GDM1 (cell line): ENCODE measurements at regions not wholly inside any gene's neighbourhood (a gene's known extent, or its start where the extent isn't known, plus 50 kb on each side); places are given as distances from the start of the nearest gene placed in this dataset.
"Not testable (repeated sequence)": the region's sequence is repeated elsewhere in the genome, so short reads cannot be mapped to it uniquely, and the experiment has no call there.

Experiments
- DNase-seq: peaks from one replicate; lab custom pipeline; 2025; lab: John Stamatoyannopoulos, UW

- no peak for DNase-seq
These were observed 50.9 kb upstream of the PTPDC1 start for GRCh38 chr9:94033383-94033782.

GRCh38 chr9:94031946-94032345 lies 52.3 kb upstream of the PTPDC1 start:
- no peak for DNase-seq

- DNase-seq, result no peak
These were observed 52.9 kb upstream of the PTPDC1 start for GRCh38 chr9:94031380-94031779.

- DNase-seq, result peak; percentile 83
These were observed 53.7 kb upstream of the PTPDC1 start for GRCh38 chr9:94030318-94031179.

GRCh38 chr9:94029932-94030317 lies 54.3 kb upstream of the PTPDC1 start:
- DNase-seq, result no peak

GRCh38 chr9:94026816-94027215 lies 57.4 kb upstream of the PTPDC1 start:
- DNase-seq, result no peak

- DNase-seq, result not testable (repeated sequence)
These were observed 61.8 kb upstream of the PTPDC1 start for GRCh38 chr9:94022476-94022875.

- DNase-seq, result not testable (repeated sequence)
These were observed 63.4 kb upstream of the PTPDC1 start for GRCh38 chr9:94020836-94021235.

- DNase-seq, result no peak
These were observed 63.5 kb upstream of the BARX1 start for GRCh38 chr9:94018628-94019027.

GRCh38 chr9:94017939-94018531 lies 62.9 kb upstream of the BARX1 start:
- no peak for DNase-seq

GRCh38 chr9:94016744-94017143 lies 61.6 kb upstream of the BARX1 start:
- no peak for DNase-seq

GRCh38 chr9:94014920-94015319 lies 59.8 kb upstream of the BARX1 start:
- DNase-seq, result no peak

GRCh38 chr9:94014066-94014654 lies 59.0 kb upstream of the BARX1 start:
- DNase-seq, result peak; percentile 2

GRCh38 chr9:94010980-94011533 lies 55.9 kb upstream of the BARX1 start:
- no peak for DNase-seq

GRCh38 chr9:94005272-94005901 lies 50.2 kb upstream of the BARX1 start:
- DNase-seq, result no peak
